Adrenal gland (tissue), 5 donors: ENCODE measurements at regions not wholly inside any gene's neighbourhood (a gene's known extent, or its start where the extent isn't known, plus 50 kb on each side); places are given as distances from the start of the nearest gene placed in this dataset.

Experiments
- CTCF ChIP-seq, 6 experiments: fragments of 450-650 bp in 4 of 6; fragments of 200-600 bp in 2 of 6; sonication (generic) in 1 of 6; IDR thresholded peaks; 1 replicate in 5 of 6; 2 replicates in 1 of 6; pipeline versions ENCODE4 v1.5.1 to v1.8.0; 2016 to 2021; ENCODE audit warnings: antibody characterized with exemption in 6 of 6, mild to moderate bottlenecking in 2 of 6, moderate library complexity in 1 of 6
- POLR2A ChIP-seq, 2 donors: fragments of 450-650 bp; IDR thresholded peaks; one replicate each; pipeline ENCODE4 v1.6.1; 2017; ENCODE audit warnings: antibody characterized with exemption in 2 of 2, mild to moderate bottlenecking in 2 of 2, moderate library complexity in 1 of 2
- donor health status: DM: no; HTN: no; CAD: no.

- TF ChIP-seq CTCF (IDR thresholded peaks at IDR 0.05) (no peak), POLR2A (IDR thresholded peaks at IDR 0.05) (no peak)
Observed at GRCh38 chr7:37546677-37547076, 98.0 kb upstream of the ELMO1 start.
